CD4-positive, alpha-beta memory T cell (primary cell): ENCODE measurements at regions not wholly inside any gene's neighbourhood (a gene's known extent, or its start where the extent isn't known, plus 50 kb on each side); places are given as distances from the start of the nearest gene placed in this dataset.
"Not testable (repeated sequence)": the region's sequence is repeated elsewhere in the genome, so short reads cannot be mapped to it uniquely, and the experiment has no call there.

Source experiments
- CTCF ChIA-PET: fragments of 350-600 bp; sonication (Branson Sonifier 250); formaldehyde crosslinking; loops from one replicate; lab custom pipeline; 2021; ENCODE audit warnings: inconsistent platforms; ENCODE audit not compliant: partially characterized antibody; lab: Charles Lee
- POLR2A ChIA-PET: fragments of 350-600 bp; sonication (Branson Sonifier 250); formaldehyde crosslinking; loops from one replicate; lab custom pipeline; 2021; ENCODE audit not compliant: partially characterized antibody; lab: Charles Lee
- DNase-seq, 5 donors: peaks; one replicate each; pipeline versions ENCODE4 v3.0.0 to v3.0.0-alpha.2; 2020 to 2022; ENCODE audit warnings: mixed read lengths in 1 of 5
- H3K27ac ChIP-seq: one replicate; pipeline ENCODE4 v1.7.0; 2013; ENCODE audit warnings: low read depth, low read length
- H3K27me3 ChIP-seq: 2 replicates; pipeline ENCODE4 v1.7.0; 2013; ENCODE audit warnings: mild to moderate bottlenecking, low read length, moderate library complexity; ENCODE audit not compliant: insufficient read depth
- H3K36me3 ChIP-seq: 2 replicates; pipeline ENCODE4 v1.7.0; 2013; ENCODE audit warnings: mild to moderate bottlenecking, low read length, moderate library complexity; ENCODE audit not compliant: insufficient read depth
- H3K4me1 ChIP-seq: 2 replicates; pipeline ENCODE4 v1.7.0; 2013; ENCODE audit warnings: mild to moderate bottlenecking, low read length, moderate library complexity; ENCODE audit not compliant: insufficient read depth
- H3K4me3 ChIP-seq, 2 donors: one replicate each; pipeline ENCODE4 v1.7.0; 2013; ENCODE audit warnings: low read length in 2 of 2, mild to moderate bottlenecking in 1 of 2
- H3K9me3 ChIP-seq, 2 donors: one replicate each; pipeline ENCODE4 v1.7.0; 2013; ENCODE audit warnings: low read length in 2 of 2, control low read depth in 1 of 2; ENCODE audit not compliant: control insufficient read depth in 1 of 2
- H3K27ac Mint-ChIP-seq, 7 donors: one replicate each; pipeline ENCODE4 v1.8.0; 2020 to 2021; ENCODE audit warnings: mixed read lengths in 7 of 7, mild to moderate bottlenecking in 6 of 7, inconsistent platforms in 3 of 7, moderate library complexity in 3 of 7
- H3K27me3 Mint-ChIP-seq, 2 donors: one replicate each; pipeline ENCODE4 v1.8.0; 2020 to 2021; ENCODE audit warnings: mixed read lengths in 2 of 2
- H3K36me3 Mint-ChIP-seq, 2 donors: one replicate each; pipeline ENCODE4 v1.8.0; 2020 to 2021; ENCODE audit warnings: mixed read lengths in 2 of 2, inconsistent platforms in 1 of 2, mild to moderate bottlenecking in 1 of 2
- H3K4me1 Mint-ChIP-seq, 4 donors: one replicate each; pipeline ENCODE4 v1.8.0; 2020 to 2021; ENCODE audit warnings: mixed read lengths in 4 of 4, mild to moderate bottlenecking in 1 of 4
- H3K4me3 Mint-ChIP-seq, 8 donors: one replicate each; pipeline ENCODE4 v1.8.0; 2020 to 2021; ENCODE audit warnings: mixed read lengths in 8 of 8, mild to moderate bottlenecking in 7 of 8, moderate library complexity in 6 of 8, inconsistent platforms in 3 of 8
- H3K9me3 Mint-ChIP-seq, 8 donors: one replicate each; pipeline ENCODE4 v1.8.0; 2020 to 2021; ENCODE audit warnings: mixed read lengths in 8 of 8, mild to moderate bottlenecking in 5 of 8, inconsistent platforms in 3 of 8, moderate library complexity in 1 of 8
- intact Hi-C: fragments of 100-400 bp; cut with micrococcal nuclease; formaldehyde crosslinking; loops from one replicate; pipeline ENCODE4 v1.15.1; 2023

DNA sequence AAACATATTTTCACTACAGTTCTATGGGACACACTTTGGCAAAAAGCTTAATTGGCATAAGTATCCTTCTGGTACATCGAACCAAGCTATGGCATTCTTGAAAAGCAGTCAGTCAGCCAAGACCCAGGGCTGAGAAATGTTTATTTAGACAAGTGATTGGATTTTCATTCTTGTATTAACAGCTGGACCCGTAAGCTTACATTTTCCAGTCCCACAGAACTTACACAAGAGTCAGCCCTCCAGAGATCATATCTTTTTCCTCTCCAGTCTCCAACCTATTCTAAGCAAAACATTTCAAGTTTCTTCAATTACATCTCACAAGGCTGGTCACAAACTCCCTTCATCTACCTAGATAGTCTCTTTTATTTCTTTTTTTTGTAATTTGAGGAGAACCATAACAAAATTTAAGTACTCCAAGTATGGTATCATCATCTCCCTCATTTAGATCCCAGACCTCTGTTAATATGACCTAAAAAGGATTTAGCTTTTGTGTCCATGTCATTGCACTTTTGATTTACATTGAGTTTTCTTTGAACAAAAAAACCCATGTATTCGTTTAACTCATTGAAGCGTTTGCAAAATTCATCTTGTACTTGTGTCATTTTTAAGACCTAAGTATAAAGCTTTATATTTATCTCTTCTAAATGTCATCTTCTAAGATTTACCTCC lies 67.9 kb upstream of the GRK3 start:
- CTCF ChIA-PET: interaction anchor here (1.0 kb wide), 1 partner anchor 34 kb away, joined by 3 read pairs; no protein-coding TSS in a partner anchor
- no peaks in the 10 kb centered on the region for H3K9me3 ChIP-seq
- no peaks in the 10 kb centered on the region for H3K27me3 ChIP-seq
- peaks cover 7 to 22% of the 10 kb centered on the region in 2 donors for H3K36me3 Mint-ChIP-seq
- POLR2A ChIA-PET: no interaction called here
- intact Hi-C loops: no loop called here
- H3K27me3 Mint-ChIP-seq: no peaks in the 10 kb centered on the region
- H3K27ac Mint-ChIP-seq: peak overlapping the region in 1 of 7 donors; percentile 62
- peaks cover 0 to 4% (median 1%) of the 10 kb centered on the region in 4 donors for H3K4me1 Mint-ChIP-seq
- no peak overlapping the region for H3K4me3 ChIP-seq
- no peak overlapping the region for H3K4me3 Mint-ChIP-seq
- H3K9me3 Mint-ChIP-seq: peaks cover 0 to 2% (median 0%) of the 10 kb centered on the region in 8 donors
- H3K4me1 ChIP-seq: no peaks in the 10 kb centered on the region
- H3K36me3 ChIP-seq: no peaks in the 10 kb centered on the region
- no peak for DNase-seq
- no peak overlapping the region for H3K27ac ChIP-seq

DNA sequence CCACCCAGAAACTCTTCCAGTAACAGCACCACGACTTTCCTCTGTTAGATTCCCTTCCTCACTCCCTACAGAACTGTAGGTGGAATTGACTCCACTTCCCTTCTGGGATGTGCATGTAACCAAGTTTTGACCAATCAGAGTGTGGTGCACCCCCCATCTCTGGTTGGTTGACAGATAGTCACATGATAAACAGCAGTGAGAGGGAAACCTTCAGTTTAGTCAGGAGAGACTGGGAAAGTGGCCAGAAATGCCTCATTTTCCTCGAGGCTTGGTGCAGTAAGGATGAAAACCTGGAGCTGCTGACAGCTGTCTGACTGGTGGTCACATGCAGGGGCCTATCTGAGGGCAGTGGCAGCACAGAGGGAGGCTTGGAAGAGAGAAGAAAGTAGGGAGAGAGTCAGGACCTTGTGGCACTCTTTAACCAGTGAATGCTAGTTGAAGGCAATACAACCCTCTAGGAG lies 67.3 kb upstream of the GRK3 start:
- no peak overlapping the region for H3K27ac ChIP-seq
- H3K27me3 Mint-ChIP-seq: no peaks in the 10 kb centered on the region
- H3K36me3 Mint-ChIP-seq: peaks cover 7 to 25% of the 10 kb centered on the region in 2 donors
- no peaks in the 10 kb centered on the region for H3K9me3 Mint-ChIP-seq
- no peak overlapping the region for H3K27ac Mint-ChIP-seq
- no peaks in the 10 kb centered on the region for H3K9me3 ChIP-seq
- DNase-seq: no peak
- ChIA-PET POLR2A (no interaction called here), CTCF (interaction anchor here (1.0 kb wide), 1 partner anchor 35 kb away, joined by 3 read pairs; no protein-coding TSS in a partner anchor)
- no peak overlapping the region for H3K4me3 Mint-ChIP-seq
- no peaks in the 10 kb centered on the region for H3K27me3 ChIP-seq
- no peaks in the 10 kb centered on the region for H3K36me3 ChIP-seq
- H3K4me1 ChIP-seq: no peaks in the 10 kb centered on the region
- peaks cover 0 to 4% (median 1%) of the 10 kb centered on the region in 4 donors for H3K4me1 Mint-ChIP-seq
- intact Hi-C loops: no loop called here
- H3K4me3 ChIP-seq: no peak overlapping the region

DNA sequence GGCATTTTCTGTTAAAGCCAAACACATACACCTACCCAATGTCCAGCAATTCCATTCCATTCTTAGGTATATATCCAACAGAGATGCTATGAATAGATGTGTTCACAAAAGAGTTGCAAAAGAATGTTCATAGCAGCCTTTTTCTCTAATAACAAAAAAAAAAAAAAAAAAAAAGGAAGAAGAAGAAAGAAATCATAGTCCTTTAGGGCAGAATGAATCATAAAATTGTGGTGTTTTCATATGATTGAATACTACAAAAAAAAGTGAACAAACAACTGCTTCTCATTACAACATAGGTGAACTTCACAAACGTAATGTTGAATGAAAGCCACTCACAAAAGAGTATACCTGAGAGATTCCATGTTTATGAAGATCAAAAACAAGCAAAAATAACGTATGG lies 66.8 kb upstream of the GRK3 start:
- Histone ChIP-seq H3K9me3 (no peaks in the 10 kb centered on the region), H3K27ac (no peak overlapping the region), H3K4me1 (no peaks in the 10 kb centered on the region), H3K4me3 (no peak overlapping the region), H3K27me3 (no peaks in the 10 kb centered on the region), H3K36me3 (no peaks in the 10 kb centered on the region)
- Mint-ChIP-seq H3K4me3 (no peak overlapping the region), H3K4me1 (peaks cover 0 to 4% (median 1%) of the 10 kb centered on the region in 4 donors), H3K9me3 (no peaks in the 10 kb centered on the region), H3K36me3 (peaks cover 6 to 25% of the 10 kb centered on the region in 2 donors), H3K27ac (no peak overlapping the region), H3K27me3 (no peaks in the 10 kb centered on the region)
- DNase-seq: no peak
- ChIA-PET POLR2A (no interaction called here), CTCF (no interaction called here)
- intact Hi-C loops: no loop called here

DNA sequence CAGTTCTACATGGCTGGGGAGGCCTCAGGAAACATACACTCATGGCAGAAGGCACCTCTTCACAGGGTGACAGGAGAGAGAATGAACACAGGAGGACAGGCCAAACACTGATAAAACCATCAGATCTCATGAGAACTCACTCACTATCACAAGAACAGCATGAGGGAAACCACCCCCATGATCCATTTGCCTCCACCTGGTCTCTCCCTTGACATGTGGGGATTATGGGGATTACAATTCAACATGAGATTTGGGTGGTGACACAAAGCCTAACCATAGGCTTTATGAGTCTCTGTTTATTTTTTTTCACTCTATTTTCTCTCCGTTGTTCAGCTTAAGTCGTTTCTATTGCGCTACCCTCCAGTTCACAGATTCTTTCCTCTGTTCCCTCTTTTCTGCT lies 63.8 kb upstream of the GRK3 start:
- H3K27me3 Mint-ChIP-seq, H3K9me3 ChIP-seq, H3K27me3 ChIP-seq, H3K4me1 ChIP-seq, POLR2A ChIA-PET, H3K4me3 Mint-ChIP-seq, H3K36me3 ChIP-seq, CTCF ChIA-PET, H3K9me3 Mint-ChIP-seq, H3K4me3 ChIP-seq, DNase-seq, intact Hi-C loops, H3K4me1 Mint-ChIP-seq, H3K27ac ChIP-seq: not testable (repeated sequence)
- peaks cover 0 to 21% of the 10 kb centered on the region in 2 donors for H3K36me3 Mint-ChIP-seq
- H3K27ac Mint-ChIP-seq: peak overlapping the region in 1 of 7 donors; percentile 16

DNA sequence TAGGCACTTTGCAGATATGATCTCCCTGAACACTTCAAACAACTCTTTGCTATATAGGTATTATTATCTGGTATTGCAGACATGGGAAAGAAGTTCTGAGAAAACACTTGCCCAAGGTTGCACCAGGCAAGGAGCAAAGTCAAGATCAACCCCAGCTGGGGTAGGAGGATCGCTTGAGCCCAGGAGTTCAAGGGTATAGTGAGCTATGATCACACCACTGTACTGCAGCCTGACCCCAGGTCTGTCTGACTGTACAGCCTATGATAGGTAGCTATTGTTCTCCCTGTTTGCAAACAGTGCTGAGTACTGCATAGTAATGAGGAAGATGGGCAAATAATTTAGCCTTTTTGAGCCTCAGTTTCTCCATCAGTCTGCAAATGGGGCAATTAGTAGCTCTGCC lies 60.5 kb upstream of the GRK3 start:
- H3K9me3 ChIP-seq, H3K4me1 Mint-ChIP-seq, DNase-seq, H3K9me3 Mint-ChIP-seq, H3K36me3 ChIP-seq, H3K27ac Mint-ChIP-seq, H3K27me3 Mint-ChIP-seq, H3K27ac ChIP-seq, H3K4me3 ChIP-seq, H3K27me3 ChIP-seq, H3K4me1 ChIP-seq, CTCF ChIA-PET, intact Hi-C loops, H3K4me3 Mint-ChIP-seq: not testable (repeated sequence)
- POLR2A ChIA-PET: interaction anchor here (0.6 kb wide), 1 partner anchor 30 kb away, joined by 3 read pairs; no protein-coding TSS in a partner anchor
- peaks cover 0 to 13% of the 10 kb centered on the region in 2 donors for H3K36me3 Mint-ChIP-seq

DNA sequence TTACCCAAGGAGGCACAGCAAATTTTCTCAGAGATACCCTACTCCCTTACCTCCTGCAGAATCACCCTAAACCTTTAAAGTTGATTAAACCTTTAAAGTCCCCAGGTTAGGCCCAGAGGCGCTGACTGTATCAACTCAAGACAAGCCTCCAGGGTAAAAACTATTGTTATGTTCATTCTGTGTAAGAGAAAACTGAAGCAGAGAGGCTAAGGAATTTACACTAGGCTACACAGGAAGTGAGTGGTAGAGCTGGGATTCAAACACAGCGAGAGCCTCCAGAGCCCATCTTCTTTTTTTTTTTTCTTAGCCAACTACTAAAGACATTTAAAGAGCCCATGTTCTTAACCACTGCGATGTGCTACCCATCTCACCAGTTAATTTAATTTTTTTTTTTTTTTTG lies 56.3 kb upstream of the GRK3 start:
- Mint-ChIP-seq H3K4me1 (no peaks in the 10 kb centered on the region), H3K9me3 (peaks cover 0 to 2% (median 0%) of the 10 kb centered on the region in 8 donors), H3K27ac (no peak overlapping the region), H3K27me3 (no peaks in the 10 kb centered on the region), H3K4me3 (no peak overlapping the region), H3K36me3 (peaks cover 16 to 31% of the 10 kb centered on the region in 2 donors)
- H3K9me3 ChIP-seq: no peaks in the 10 kb centered on the region
- ChIA-PET POLR2A (no interaction called here), CTCF (no interaction called here)
- intact Hi-C loops: no loop called here
- no peaks in the 10 kb centered on the region for H3K27me3 ChIP-seq
- no peak for DNase-seq
- H3K4me1 ChIP-seq: no peaks in the 10 kb centered on the region
- H3K36me3 ChIP-seq: no peaks in the 10 kb centered on the region
- no peak overlapping the region for H3K4me3 ChIP-seq
- H3K27ac ChIP-seq: no peak overlapping the region

DNA sequence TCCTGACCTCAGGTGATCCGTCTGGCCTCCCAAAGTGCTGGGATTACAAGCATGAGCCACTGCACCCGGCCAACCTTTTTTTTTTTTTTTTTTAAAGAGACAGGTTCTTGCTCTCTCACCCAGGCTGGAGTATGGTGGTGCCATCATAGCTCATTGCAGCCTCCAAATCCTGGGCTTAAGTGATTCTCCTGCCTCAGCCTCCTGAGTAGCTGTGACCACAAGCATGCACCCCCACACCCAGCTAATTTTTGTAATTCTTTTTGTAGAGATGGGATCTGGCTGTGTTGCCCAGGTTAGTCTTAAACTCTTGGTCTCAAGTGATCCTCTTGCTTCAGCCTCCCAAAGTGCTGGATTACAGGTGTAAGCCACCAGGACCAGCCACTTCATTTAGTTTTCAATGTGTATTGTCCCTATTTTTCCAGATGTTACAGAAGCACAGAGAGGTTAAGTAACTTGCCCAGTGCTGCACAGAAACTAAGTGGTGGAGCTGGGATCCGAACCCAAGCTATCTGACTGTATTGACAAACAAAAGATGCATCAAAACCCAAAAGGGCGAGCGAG lies 55.6 kb upstream of the GRK3 start:
- no peaks in the 10 kb centered on the region for H3K27me3 ChIP-seq
- H3K36me3 Mint-ChIP-seq: peaks cover 17 to 32% of the 10 kb centered on the region in 2 donors
- intact Hi-C loops: no loop called here
- H3K27me3 Mint-ChIP-seq: no peaks in the 10 kb centered on the region
- ChIA-PET CTCF (no interaction called here), POLR2A (no interaction called here)
- H3K36me3 ChIP-seq: no peaks in the 10 kb centered on the region
- H3K9me3 ChIP-seq: no peaks in the 10 kb centered on the region
- no peak overlapping the region for H3K4me3 ChIP-seq
- H3K27ac ChIP-seq: no peak overlapping the region
- H3K4me1 Mint-ChIP-seq: no peaks in the 10 kb centered on the region
- H3K27ac Mint-ChIP-seq: no peak overlapping the region
- no peak overlapping the region for H3K4me3 Mint-ChIP-seq
- no peaks in the 10 kb centered on the region for H3K4me1 ChIP-seq
- DNase-seq: no peak
- peaks cover 0 to 2% (median 0%) of the 10 kb centered on the region in 8 donors for H3K9me3 Mint-ChIP-seq
